Head of caudate nucleus (tissue), 42 donors: ENCODE measurements at regions not wholly inside any gene's neighbourhood (a gene's known extent, or its start where the extent isn't known, plus 50 kb on each side); places are given as distances from the start of the nearest gene placed in this dataset.
A peak's percentile ranks its signal among the peaks of the same experiment; 100 is the strongest.
"Not testable (repeated sequence)": the region's sequence is repeated elsewhere in the genome, so short reads cannot be mapped to it uniquely, and the experiment has no call there.

Source experiments
- DNase-seq, 42 donors: peaks; one replicate each; pipeline versions ENCODE4 v3.0.0 to v3.0.0-alpha.2; 2020 to 2021; ENCODE audit warnings: mixed read lengths in 7 of 42
- intact Hi-C: fragments of 100-400 bp; cut with DNase I; formaldehyde crosslinking; loops from one replicate; pipeline ENCODE4 v1.15.0; 2022

DNA sequence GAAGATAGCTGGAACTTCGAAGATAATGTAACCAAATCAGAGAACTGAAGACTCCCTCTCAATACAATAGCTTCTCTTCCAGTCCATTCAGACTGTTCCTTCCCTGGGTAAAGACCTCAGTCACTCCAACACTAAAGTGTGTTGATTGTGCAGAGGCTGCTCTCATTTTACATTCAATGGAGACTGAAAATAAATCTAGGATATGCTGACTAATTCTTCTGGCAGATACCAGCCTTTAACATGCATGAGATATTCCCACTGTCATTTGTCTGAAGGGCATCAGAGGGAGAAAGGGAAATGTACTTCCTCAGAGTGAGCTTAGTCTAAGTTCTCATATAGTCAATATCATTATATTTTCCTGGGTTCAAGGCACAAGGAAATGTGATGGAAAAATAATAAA lies 166.4 kb upstream of the IRAK1BP1 start:
- DNase-seq = no peak
- intact Hi-C loops = no loop called here

DNA sequence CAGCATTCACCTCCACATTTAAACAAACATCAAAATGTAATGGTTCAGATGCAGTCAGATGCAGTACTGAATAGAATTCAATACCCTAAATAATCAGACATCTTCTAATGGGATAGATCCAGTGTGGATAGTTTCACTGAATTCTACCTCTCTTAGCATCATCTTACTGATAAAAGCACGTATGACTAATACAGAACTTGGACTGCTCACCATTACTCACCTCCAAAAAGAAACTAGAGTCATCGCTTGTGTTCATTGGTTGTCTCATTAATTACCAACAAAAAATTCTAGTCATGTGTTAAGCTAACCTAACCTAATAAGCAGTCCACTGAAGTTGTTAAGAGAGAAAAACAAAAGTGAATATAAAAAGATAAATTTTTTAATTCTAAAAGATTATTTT lies 165.9 kb upstream of the IRAK1BP1 start:
- DNase-seq = no peak
- intact Hi-C loops = no loop called here

DNA sequence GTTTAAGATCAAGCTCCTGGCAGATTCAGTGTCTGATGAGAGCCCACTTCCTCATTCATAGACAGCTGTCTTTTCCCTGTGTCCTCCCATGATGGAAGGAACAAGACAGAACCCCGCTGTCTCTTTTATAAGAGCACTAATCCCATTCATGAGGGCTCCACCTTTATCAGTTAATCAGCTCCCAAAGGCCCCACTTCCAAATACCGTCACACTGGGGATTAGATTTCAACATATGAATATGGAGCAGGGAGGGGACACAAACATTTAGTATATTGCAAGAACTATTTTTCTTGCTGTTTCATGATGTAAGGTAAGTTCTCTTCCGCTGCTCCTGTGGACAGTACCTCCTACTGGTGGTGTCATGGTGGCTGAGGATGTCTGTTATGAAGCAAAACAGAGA lies 158.3 kb upstream of the IRAK1BP1 start:
- intact Hi-C loops = no loop called here
- DNase-seq = no peak

DNA sequence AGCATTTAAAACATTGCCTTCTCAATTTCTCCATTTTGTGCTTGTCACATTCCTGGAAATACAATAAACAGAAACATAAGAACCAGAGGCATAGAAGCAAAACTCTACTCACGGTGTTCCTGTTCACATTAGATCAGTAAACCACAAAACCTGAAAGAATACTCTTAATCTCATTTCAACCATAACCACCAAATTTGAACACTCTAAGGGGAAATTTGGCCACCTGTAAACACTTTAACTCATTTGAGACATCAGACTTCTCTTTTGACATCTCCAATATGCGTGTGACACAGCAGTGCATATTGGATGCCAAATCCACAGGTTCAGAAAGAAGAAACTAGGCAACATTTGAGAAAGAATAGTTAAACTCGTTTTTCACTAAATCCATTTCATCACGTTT lies 153.8 kb upstream of the IRAK1BP1 start:
- intact Hi-C loops = no loop called here

GRCh38 chr6:78744144-78744543 lies 123.2 kb upstream of the IRAK1BP1 start:
- intact Hi-C loops = no loop called here
- no peak for DNase-seq

More for the DNA sequence above, 153.8 kb upstream of the IRAK1BP1 start:
- DNase-seq = no peak

DNA sequence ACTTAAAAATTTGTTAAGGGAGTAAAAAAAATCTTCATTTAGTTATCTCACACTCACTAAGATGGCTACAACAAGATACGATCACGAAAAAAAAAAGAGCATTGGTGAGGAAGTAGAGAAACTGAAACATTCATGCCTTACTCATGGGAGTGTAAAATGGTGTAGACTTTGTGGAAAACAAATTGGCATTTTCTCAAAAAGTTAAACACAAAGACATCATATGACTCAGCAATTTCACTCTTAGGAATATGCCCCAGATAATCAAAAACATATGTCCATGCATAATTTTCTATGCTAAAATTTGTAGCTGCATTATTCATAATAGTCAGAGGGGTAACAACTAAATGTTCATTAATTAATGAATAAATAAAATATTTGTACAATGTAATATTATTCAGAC lies 120.9 kb upstream of the IRAK1BP1 start:
- intact Hi-C loops = no loop called here
- no peak for DNase-seq

GRCh38 chr6:78749326-78749725 lies 118.0 kb upstream of the IRAK1BP1 start:
- DNase-seq = no peak
- intact Hi-C loops = no loop called here

DNA sequence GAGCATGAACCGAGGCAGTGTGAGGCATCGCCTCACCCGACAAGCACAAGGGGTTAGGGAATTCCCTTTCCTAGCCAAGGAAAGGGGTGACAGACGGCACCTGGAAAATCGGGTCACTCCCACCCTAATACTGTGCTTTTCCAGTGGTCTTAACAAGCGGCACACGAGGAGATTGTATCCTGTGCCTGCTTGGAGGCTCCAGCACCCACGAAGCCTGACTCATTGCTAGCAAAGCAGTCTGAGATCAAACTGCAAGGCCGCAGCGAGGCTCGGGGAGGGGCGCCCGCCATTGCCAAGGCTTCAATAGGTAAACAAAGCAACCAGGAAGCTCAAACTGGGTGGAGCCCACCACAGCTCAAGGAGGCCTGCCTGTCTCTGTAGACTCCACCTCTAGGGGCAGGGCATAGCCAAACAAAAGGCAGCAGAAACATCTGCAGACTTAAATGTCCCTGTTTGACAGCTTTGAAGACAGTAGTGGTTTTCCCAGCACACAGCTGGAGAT lies 109.0 kb upstream of the IRAK1BP1 start:
- DNase-seq = not testable (repeated sequence)

DNA sequence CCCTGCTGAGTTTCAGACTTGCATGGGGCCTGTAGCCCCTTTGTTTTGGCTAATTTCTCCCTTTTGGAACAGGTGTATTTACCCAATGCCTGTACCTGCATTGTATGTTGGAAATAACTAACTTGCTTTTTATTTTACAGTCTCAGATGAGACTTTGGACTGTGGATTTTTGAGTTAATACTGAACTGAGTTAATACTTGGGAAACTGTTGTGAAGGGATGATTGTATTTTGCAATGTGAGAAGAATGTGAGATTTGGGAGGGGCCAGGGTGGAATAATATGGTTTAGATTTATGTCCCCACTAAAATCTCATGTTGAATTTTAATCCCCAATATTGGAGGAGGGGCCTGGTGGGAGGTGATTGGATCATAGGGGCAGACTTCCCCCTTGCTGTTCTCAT lies 99.1 kb upstream of the IRAK1BP1 start:
- no peak for DNase-seq
- intact Hi-C loops = no loop called here

More for the DNA sequence above, 109.0 kb upstream of the IRAK1BP1 start:
- intact Hi-C loops = not testable (repeated sequence)

GRCh38 chr6:78770765-78771164 lies 96.6 kb upstream of the IRAK1BP1 start:
- DNase-seq = no peak
- intact Hi-C loops = no loop called here

- DNase-seq = no peak
- intact Hi-C loops = no loop called here
These were observed 95.8 kb upstream of the IRAK1BP1 start for GRCh38 chr6:78771586-78771985.

DNA sequence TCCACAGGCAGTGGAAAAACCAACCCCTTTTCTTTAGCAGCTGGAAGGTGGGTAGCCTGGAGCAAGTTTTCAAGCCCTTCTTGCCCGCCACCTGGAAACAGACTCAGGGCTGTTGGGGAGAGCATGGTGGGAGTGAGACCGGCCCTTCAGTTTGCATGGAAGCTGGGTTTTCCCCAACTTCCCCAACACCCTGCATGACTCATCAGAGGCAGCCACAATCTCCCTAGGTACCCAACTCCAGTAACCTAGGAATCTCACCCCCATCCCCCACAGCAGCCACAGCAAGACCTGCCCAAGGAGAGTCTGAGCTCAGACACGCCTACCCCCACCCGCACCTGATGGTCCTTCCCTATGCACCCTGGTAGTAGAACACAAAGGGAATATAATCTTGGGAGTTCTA lies 86.3 kb upstream of the IRAK1BP1 start:
- DNase-seq = no peak
- intact Hi-C loops = no loop called here

DNA sequence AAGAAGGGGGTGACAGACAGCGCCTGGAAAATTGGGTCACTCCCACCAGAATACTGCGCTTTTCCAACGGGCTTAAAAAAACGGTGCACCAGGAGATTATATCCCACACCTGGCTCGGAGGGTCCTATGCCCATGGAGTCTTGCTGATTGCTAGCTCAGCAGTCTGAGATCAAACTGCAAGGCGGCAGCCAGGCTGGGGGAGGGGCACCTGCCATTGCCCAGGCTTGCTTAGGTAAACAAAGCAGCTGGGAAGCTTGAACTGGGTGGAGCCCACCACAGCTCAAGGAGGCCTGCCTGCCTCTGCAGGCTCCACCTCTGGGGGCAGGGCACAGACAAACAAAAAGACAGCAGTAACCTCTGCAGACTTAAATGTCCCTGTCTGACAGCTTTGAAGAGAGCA lies 84.0 kb upstream of the IRAK1BP1 start:
- DNase-seq, intact Hi-C loops: not testable (repeated sequence)

GRCh38 chr6:78797270-78797669 lies 70.1 kb upstream of the IRAK1BP1 start:
- intact Hi-C loops = no loop called here
- no peak for DNase-seq

DNA sequence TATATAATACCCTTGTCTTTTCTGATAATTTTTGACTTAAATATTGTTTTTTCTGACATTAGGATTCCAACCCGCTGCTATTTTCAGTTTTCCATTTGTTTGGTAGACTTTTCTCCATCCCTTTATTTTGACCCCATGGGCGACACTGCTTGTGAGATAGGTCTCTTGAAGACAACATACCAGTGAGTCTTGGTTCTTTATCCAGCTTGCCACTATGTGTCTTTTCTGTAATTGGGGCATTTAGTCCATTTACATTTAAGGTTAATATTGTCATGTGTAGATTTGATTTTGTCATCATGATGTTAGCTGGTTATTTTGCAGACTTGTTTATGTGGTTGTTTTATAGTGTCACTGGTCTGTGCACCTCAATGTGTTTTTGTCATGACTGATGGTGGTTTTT lies 67.7 kb upstream of the IRAK1BP1 start:
- intact Hi-C loops = no loop called here
- DNase-seq = no peak

DNA sequence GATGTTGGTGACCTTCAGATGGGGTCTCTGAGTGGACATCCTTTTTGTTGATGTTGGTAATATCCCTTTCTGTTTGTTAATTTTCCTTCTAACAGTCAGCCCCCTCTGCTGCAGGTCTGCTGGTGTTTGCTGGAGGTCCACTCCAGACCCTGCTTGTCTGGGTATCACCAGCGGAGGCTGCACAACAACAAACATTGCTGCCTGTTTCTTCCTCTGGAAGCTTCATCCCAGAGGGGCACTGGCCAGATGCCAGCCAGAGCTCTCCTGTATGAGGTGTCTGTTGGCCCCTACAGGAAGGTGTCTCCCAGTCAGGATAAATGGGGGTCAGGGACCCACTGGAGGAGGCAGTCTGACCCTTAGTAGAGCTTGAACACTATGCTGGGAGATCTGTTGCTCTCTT lies 60.6 kb upstream of the IRAK1BP1 start:
- DNase-seq, intact Hi-C loops: not testable (repeated sequence)

GRCh38 chr6:78807655-78808355 lies 59.5 kb upstream of the IRAK1BP1 start:
- intact Hi-C loops = not testable (repeated sequence)

GRCh38 chr6:78808356-78808891 lies 58.9 kb upstream of the IRAK1BP1 start:
- intact Hi-C loops = no loop called here
- no peak for DNase-seq

More at GRCh38 chr6:78807655-78808355, 59.5 kb upstream of the IRAK1BP1 start:
- not testable (repeated sequence) for DNase-seq

DNA sequence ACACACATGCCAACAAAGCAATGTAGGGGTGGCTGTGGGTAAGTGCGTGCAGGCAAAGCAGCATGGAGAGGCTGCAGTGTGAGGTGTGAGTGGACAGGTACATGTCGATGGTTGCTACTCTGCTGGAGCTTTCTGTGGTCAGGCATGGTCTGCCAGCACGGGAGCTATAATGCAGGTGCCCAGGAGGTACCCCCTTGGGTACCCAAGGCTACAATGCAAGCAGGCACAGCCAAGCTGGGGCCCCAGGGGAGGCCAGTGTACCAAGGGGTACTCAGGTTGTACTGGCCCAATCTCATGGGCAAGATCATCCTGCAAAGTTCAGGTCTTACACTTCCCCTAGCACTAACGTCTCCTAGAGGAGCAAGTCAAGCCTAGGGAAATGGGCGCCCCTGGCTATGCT lies 58.4 kb upstream of the IRAK1BP1 start:
- intact Hi-C loops = no loop called here

DNA sequence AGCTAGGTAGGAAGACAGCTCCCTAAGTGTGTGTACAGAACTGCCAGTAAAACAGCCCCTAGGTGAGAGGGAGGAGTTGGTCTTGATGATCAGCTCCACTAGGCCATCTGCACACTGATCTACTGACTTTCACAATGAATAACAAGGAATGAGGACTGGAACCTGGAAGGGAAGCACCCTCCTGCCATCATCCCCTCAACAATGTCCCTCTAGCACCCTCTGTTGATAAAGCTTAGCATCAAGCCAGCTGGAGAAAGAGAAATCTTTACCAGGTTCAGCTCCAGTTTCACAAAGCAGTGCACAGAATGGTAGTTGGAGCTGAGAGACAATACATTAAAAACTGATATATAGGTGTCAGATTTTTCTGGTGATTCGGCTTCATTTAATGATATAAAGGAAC lies 57.2 kb upstream of the IRAK1BP1 start:
- peak in 14 of 42 donors; percentile 6 to 64 (median 32) for DNase-seq

More for the DNA sequence above, 58.4 kb upstream of the IRAK1BP1 start:
- DNase-seq = no peak

DNA sequence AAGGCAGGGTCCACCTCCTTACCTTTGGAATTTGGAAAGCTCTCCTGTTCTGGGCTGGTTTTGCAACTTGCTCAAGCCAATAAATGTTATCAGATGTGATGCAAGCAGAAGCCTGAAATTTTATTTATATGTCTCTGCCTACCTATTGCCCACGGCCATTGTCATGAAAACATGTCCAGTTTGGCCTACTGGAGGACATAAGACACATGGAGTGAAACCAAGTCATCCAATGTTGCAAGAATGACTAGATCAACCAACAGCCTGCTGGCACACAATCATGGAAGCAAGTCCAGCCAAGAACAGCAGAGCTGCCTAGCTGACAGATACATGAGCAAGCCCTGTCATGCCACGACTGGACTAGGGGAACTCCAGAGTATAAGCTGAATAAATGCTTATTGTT lies 56.7 kb upstream of the IRAK1BP1 start:
- intact Hi-C loops = no loop called here

More for the DNA sequence above, 57.2 kb upstream of the IRAK1BP1 start:
- intact Hi-C loops = no loop called here

More for the DNA sequence above, 56.7 kb upstream of the IRAK1BP1 start:
- DNase-seq = no peak
